ENCODE measurements at regions not wholly inside any gene's neighbourhood (a gene's known extent, or its start where the extent isn't known, plus 50 kb on each side); places are given as distances from the start of the nearest gene placed in this dataset.

DNA sequence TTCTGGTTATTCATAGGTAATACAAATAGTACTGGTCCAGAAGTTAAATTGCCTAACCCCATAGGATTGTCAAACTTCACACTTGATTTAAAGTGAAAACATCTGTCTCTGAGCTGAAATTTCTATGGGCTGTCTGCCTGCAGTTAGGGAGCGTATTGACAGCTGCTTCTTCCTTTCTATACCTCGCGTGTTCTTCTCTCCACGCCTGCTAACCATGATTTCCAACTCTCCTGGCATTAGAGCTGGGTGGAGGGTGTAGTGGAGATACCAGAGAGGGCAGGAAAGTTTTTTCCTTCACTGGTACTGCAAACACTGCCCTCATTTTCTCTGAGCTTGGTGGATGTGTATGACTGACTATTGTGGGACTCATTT is 429.0 kb upstream of the FBXO33 start:
- no peaks in the 10 kb centered on the region for H3K9me3 ChIP-seq (ENCODE audit: control insufficient read depth, insufficient read depth, low read depth, low read length)
- no peak overlapping the region for H3K27ac ChIP-seq (ENCODE audit: insufficient read depth, low read length)
- no peak overlapping the region for H3K4me3 ChIP-seq (replicated peaks in 1 of 4; ENCODE audit: control extremely low read depth in 1 of 4, insufficient read depth in 1 of 4, low read depth in 3 of 4, low read length in 4 of 4)
- TF ChIP-seq EZH2 (IDR thresholded peaks at IDR 0.05; ENCODE audit: low read length, missing control alignments) = no peak
- no peak overlapping the region for H3K4me2 ChIP-seq (ENCODE audit: extremely low read depth, insufficient read depth, low read length)
- H3K79me2 ChIP-seq (ENCODE audit: control insufficient read depth, insufficient read depth, low read length) = no peaks in the 10 kb centered on the region
- H3K36me3 ChIP-seq (ENCODE audit: control insufficient read depth, insufficient read depth, low read length) = no peaks in the 10 kb centered on the region
- no peaks in the 10 kb centered on the region for H4K20me1 ChIP-seq (ENCODE audit: control insufficient read depth, extremely low read depth, insufficient read depth, low read length)
- H2AFZ ChIP-seq (ENCODE audit: low read length) = no peak overlapping the region
- no peaks in the 10 kb centered on the region for H3K27me3 ChIP-seq (ENCODE audit: control insufficient read depth, insufficient read depth, low read length)
- no peak overlapping the region for H3K9ac ChIP-seq (ENCODE audit: insufficient read depth, low read length)
- no peaks in the 10 kb centered on the region for H3K4me1 ChIP-seq (ENCODE audit: control insufficient read depth, extremely low read depth, insufficient read depth, low read length)
- DNase-seq (ENCODE audit: low read depth in 2 of 2) = no peak

DNA sequence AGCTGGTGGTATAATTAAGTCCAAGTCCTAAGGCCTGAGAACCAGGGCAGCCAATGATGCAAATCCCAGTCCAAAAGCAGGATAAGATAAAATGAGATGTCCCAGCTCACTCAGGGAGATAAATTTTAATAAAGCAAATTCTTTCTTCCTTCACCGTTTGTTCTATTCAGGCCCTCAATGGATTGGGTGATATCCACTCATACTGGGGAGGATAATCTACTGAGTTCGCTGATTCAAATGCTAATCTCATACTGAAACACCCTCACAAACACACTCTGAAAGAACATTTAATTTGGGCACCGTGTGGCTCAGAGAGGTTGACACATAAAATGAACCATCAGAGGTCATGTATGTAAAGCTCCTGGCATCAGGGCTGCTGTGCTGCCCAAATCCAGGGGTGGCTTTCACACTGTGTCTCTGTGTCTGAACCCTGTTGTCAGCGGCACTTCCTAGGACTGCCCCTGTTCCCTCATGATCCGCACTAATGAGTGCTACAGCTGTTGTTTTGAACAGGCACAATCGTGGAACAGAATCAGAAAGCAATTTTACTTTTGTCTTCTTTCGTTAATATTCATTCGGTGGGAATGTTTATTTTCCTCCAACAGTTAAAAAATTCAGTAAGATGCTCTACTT is 428.5 kb upstream of the FBXO33 start:
- Histone ChIP-seq H3K4me1 (ENCODE audit: control insufficient read depth, extremely low read depth, insufficient read depth, low read length) (no peaks in the 10 kb centered on the region), H3K9ac (ENCODE audit: insufficient read depth, low read length) (no peak overlapping the region), H3K9me3 (ENCODE audit: control insufficient read depth, insufficient read depth, low read depth, low read length) (no peaks in the 10 kb centered on the region), H3K4me3 (replicated peaks in 1 of 4; ENCODE audit: control extremely low read depth in 1 of 4, insufficient read depth in 1 of 4, low read depth in 3 of 4, low read length in 4 of 4) (no peak overlapping the region), H3K79me2 (ENCODE audit: control insufficient read depth, insufficient read depth, low read length) (no peaks in the 10 kb centered on the region), H3K27ac (ENCODE audit: insufficient read depth, low read length) (no peak overlapping the region), H3K27me3 (ENCODE audit: control insufficient read depth, insufficient read depth, low read length) (no peaks in the 10 kb centered on the region), H3K36me3 (ENCODE audit: control insufficient read depth, insufficient read depth, low read length) (no peaks in the 10 kb centered on the region), H2AFZ (ENCODE audit: low read length) (no peak overlapping the region), H3K4me2 (ENCODE audit: extremely low read depth, insufficient read depth, low read length) (no peak overlapping the region), H4K20me1 (ENCODE audit: control insufficient read depth, extremely low read depth, insufficient read depth, low read length) (no peaks in the 10 kb centered on the region)
- DNase-seq (ENCODE audit: low read depth in 2 of 2) = no peak
- TF ChIP-seq, protein P1, sequence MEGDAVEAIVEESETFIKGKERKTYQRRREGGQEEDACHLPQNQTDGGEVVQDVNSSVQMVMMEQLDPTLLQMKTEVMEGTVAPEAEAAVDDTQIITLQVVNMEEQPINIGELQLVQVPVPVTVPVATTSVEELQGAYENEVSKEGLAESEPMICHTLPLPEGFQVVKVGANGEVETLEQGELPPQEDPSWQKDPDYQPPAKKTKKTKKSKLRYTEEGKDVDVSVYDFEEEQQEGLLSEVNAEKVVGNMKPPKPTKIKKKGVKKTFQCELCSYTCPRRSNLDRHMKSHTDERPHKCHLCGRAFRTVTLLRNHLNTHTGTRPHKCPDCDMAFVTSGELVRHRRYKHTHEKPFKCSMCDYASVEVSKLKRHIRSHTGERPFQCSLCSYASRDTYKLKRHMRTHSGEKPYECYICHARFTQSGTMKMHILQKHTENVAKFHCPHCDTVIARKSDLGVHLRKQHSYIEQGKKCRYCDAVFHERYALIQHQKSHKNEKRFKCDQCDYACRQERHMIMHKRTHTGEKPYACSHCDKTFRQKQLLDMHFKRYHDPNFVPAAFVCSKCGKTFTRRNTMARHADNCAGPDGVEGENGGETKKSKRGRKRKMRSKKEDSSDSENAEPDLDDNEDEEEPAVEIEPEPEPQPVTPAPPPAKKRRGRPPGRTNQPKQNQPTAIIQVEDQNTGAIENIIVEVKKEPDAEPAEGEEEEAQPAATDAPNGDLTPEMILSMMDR (conservative IDR thresholded peaks at IDR 0.05 in 1 of 2, IDR thresholded peaks at IDR 0.05 in 1 of 2; ENCODE audit: low read depth in 1 of 2, low read length in 2 of 2) = no peak
- no peak for TF ChIP-seq EZH2 (IDR thresholded peaks at IDR 0.05; ENCODE audit: low read length, missing control alignments)

DNA sequence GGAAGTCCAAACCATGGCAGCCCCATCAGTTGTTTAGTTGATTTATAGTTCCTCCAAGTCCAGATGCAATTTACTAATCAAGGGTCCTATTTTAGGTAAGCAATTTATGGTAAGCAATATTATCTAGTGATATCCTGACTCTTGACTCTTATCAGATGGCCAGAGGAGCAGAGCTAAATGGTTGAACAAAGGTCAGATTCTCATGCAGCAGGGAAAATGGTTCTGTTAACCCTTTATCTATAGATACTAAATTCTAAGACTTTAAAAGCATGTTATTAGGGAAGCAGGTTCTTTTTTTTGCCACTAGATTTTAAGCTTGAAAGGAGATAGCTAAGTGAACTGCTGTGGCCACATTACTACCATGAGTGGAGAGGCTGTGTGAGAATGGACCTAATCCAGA is 427.1 kb upstream of the FBXO33 start:
- H3K9ac ChIP-seq (ENCODE audit: insufficient read depth, low read length) = no peak overlapping the region

More for the DNA sequence above, 427.1 kb upstream of the FBXO33 start:
- Histone ChIP-seq H3K79me2 (ENCODE audit: control insufficient read depth, insufficient read depth, low read length) (no peaks in the 10 kb centered on the region), H3K27me3 (ENCODE audit: control insufficient read depth, insufficient read depth, low read length) (no peaks in the 10 kb centered on the region), H3K4me3 (replicated peaks in 1 of 4; ENCODE audit: control extremely low read depth in 1 of 4, insufficient read depth in 1 of 4, low read depth in 3 of 4, low read length in 4 of 4) (no peak overlapping the region), H4K20me1 (ENCODE audit: control insufficient read depth, extremely low read depth, insufficient read depth, low read length) (no peaks in the 10 kb centered on the region), H3K36me3 (ENCODE audit: control insufficient read depth, insufficient read depth, low read length) (no peaks in the 10 kb centered on the region), H3K9me3 (ENCODE audit: control insufficient read depth, insufficient read depth, low read depth, low read length) (no peaks in the 10 kb centered on the region), H2AFZ (ENCODE audit: low read length) (no peak overlapping the region), H3K4me2 (ENCODE audit: extremely low read depth, insufficient read depth, low read length) (no peak overlapping the region), H3K27ac (ENCODE audit: insufficient read depth, low read length) (no peak overlapping the region), H3K4me1 (ENCODE audit: control insufficient read depth, extremely low read depth, insufficient read depth, low read length) (no peaks in the 10 kb centered on the region)
- no peak for DNase-seq (ENCODE audit: low read depth in 2 of 2)
- TF ChIP-seq, protein P1 (conservative IDR thresholded peaks at IDR 0.05 in 1 of 2, IDR thresholded peaks at IDR 0.05 in 1 of 2; ENCODE audit: low read depth in 1 of 2, low read length in 2 of 2) = no peak
- TF ChIP-seq EZH2 (IDR thresholded peaks at IDR 0.05; ENCODE audit: low read length, missing control alignments) = no peak

All from fibroblast of lung (primary cell).